CD4-positive, alpha-beta T cell treated with Interleukin-6 for 4 hours (primary cell): ENCODE measurements at regions not wholly inside any gene's neighbourhood (a gene's known extent, or its start where the extent isn't known, plus 50 kb on each side); places are given as distances from the start of the nearest gene placed in this dataset.

Experiments
- DNase-seq: peaks from one replicate; pipeline ENCODE4 v3.0.0-alpha.2; 2020; ENCODE audit warnings: mixed read lengths

- no peak for DNase-seq
These were observed 295.7 kb upstream of the LMCD1 start for GRCh38 chr3:8205881-8206280.

GRCh38 chr3:8206971-8207617 is 294.5 kb upstream of the LMCD1 start:
- no peak for DNase-seq

GRCh38 chr3:8210882-8211341 is 290.7 kb upstream of the LMCD1 start:
- DNase-seq, result no peak

GRCh38 chr3:8212794-8213193 is 288.8 kb upstream of the LMCD1 start:
- DNase-seq, result no peak

GRCh38 chr3:8213286-8213685 is 288.3 kb upstream of the LMCD1 start:
- DNase-seq, result no peak

GRCh38 chr3:8215821-8216220 is 285.8 kb upstream of the LMCD1 start:
- no peak for DNase-seq

- no peak for DNase-seq
These were observed 283.2 kb upstream of the LMCD1 start for GRCh38 chr3:8218353-8218940.

GRCh38 chr3:8220291-8220690 is 281.3 kb upstream of the LMCD1 start:
- DNase-seq, result no peak

- no peak for DNase-seq
These were observed 277.9 kb upstream of the LMCD1 start for GRCh38 chr3:8223766-8224165.

GRCh38 chr3:8224941-8225340 is 276.7 kb upstream of the LMCD1 start:
- no peak for DNase-seq

- no peak for DNase-seq
These were observed 267.7 kb upstream of the LMCD1 start for GRCh38 chr3:8233938-8234337.

- DNase-seq, result no peak
These were observed 265.4 kb upstream of the LMCD1 start for GRCh38 chr3:8236264-8236663.

GRCh38 chr3:8237893-8238292 is 263.7 kb upstream of the LMCD1 start:
- DNase-seq, result no peak

- DNase-seq, result no peak
These were observed 263.2 kb upstream of the LMCD1 start for GRCh38 chr3:8238432-8238831.

GRCh38 chr3:8239095-8239494 is 262.5 kb upstream of the LMCD1 start:
- DNase-seq, result no peak

GRCh38 chr3:8239718-8240695 is 261.6 kb upstream of the LMCD1 start:
- DNase-seq, result peak; percentile 26

GRCh38 chr3:8246070-8246469 is 255.6 kb upstream of the LMCD1 start:
- DNase-seq, result no peak

GRCh38 chr3:8253201-8253600 is 248.4 kb upstream of the LMCD1 start:
- no peak for DNase-seq

- no peak for DNase-seq
These were observed 247.1 kb upstream of the LMCD1 start for GRCh38 chr3:8254489-8254888.

- DNase-seq, result no peak
These were observed 245.9 kb upstream of the LMCD1 start for GRCh38 chr3:8255725-8256124.

GRCh38 chr3:8256441-8257071 is 245.1 kb upstream of the LMCD1 start:
- no peak for DNase-seq

GRCh38 chr3:8261018-8261417 is 240.6 kb upstream of the LMCD1 start:
- DNase-seq, result no peak

GRCh38 chr3:8266730-8267131 is 234.9 kb upstream of the LMCD1 start:
- DNase-seq, result no peak
